H1 (cell line): ENCODE measurements at regions not wholly inside any gene's neighbourhood (a gene's known extent, or its start where the extent isn't known, plus 50 kb on each side); places are given as distances from the start of the nearest gene placed in this dataset.

Source experiments
- CTCF ChIA-PET: fragments of 300-600 bp; sonication (Branson Sonifier 250); formaldehyde crosslinking; loops from one replicate; lab custom pipeline; 2021; ENCODE audit not compliant: partially characterized antibody; lab: Charles Lee
- POLR2A ChIA-PET: fragments of 300-600 bp; sonication (Branson Sonifier 250); formaldehyde crosslinking; loops from one replicate; lab custom pipeline; 2021; ENCODE audit warnings: inconsistent platforms; ENCODE audit not compliant: partially characterized antibody; lab: Charles Lee
- DNase-seq, 2 experiments: peaks; one replicate each; pipeline versions ENCODE4 v3.0.0 to v3.0.0-alpha.2; 2010 to 2022; ENCODE audit warnings: low spot score in 2 of 2, low read depth in 1 of 2, mixed read lengths in 1 of 2
- FAIRE-seq: peaks from 2 replicates; lab custom pipeline; 2011; peaks lifted over from hg19 to GRCh38; lab: Jason Lieb, UNC
- H2AFZ ChIP-seq: 2 replicates; pipeline ENCODE4 v1.8.1; 2012; ENCODE audit warnings: low read length, inconsistent platforms
- H2AK5ac ChIP-seq: 2 replicates; pipeline ENCODE4 v1.6.1; 2013; ENCODE audit warnings: low read depth, low read length
- H2BK120ac ChIP-seq: replicated peaks from 2 replicates; pipeline ENCODE3; 2013; ENCODE audit warnings: low read depth, low read length, inconsistent platforms
- H2BK12ac ChIP-seq: 2 replicates; pipeline ENCODE4 v1.6.1; 2013; ENCODE audit warnings: low read depth, low read length
- H2BK15ac ChIP-seq: 2 replicates; pipeline ENCODE4 v1.6.1; 2013; ENCODE audit warnings: low read length
- H2BK20ac ChIP-seq: 2 replicates; pipeline ENCODE4 v1.6.1; 2013; ENCODE audit warnings: low read length
- H2BK5ac ChIP-seq: 2 replicates; pipeline ENCODE4 v1.6.1; 2013; ENCODE audit warnings: low read depth, low read length
- H3K14ac ChIP-seq: 2 replicates; pipeline ENCODE4 v1.6.1; 2013; ENCODE audit warnings: inconsistent platforms; ENCODE audit not compliant: insufficient read length
- H3K18ac ChIP-seq: 2 replicates; pipeline ENCODE4 v1.6.1; 2013; ENCODE audit warnings: low read length; ENCODE audit errors: extremely low read depth
- H3K23ac ChIP-seq: 2 replicates; pipeline ENCODE4 v1.6.1; 2013; ENCODE audit warnings: inconsistent platforms; ENCODE audit not compliant: insufficient read length
- H3K23me2 ChIP-seq: 2 replicates; pipeline ENCODE4 v1.6.1; 2013; ENCODE audit warnings: low read depth, low read length
- H3K27ac ChIP-seq: 2 replicates; pipeline ENCODE4 v1.6.1; 2011; ENCODE audit warnings: low read depth, low read length, inconsistent platforms
- H3K27me3 ChIP-seq, 4 experiments: replicated peaks in 1 of 4; 1 replicate in 1 of 4; 2 replicates in 3 of 4; pipeline versions ENCODE4 v1.6.1 to v1.8.1; 2011 to 2013; ENCODE audit warnings: low read length in 3 of 4, mild to moderate bottlenecking in 3 of 4, inconsistent platforms in 2 of 4, mixed read lengths in 2 of 4, moderate library complexity in 1 of 4; ENCODE audit not compliant: control insufficient read depth in 3 of 4, insufficient read depth in 3 of 4; ENCODE audit errors: extremely low read depth in 1 of 4
- H3K36me3 ChIP-seq, 4 experiments: 2 replicates each; pipeline versions ENCODE4 v1.6.1 to v1.8.1; 2011 to 2013; ENCODE audit warnings: mild to moderate bottlenecking in 4 of 4, low read length in 3 of 4, moderate library complexity in 2 of 4, control low read depth in 1 of 4, inconsistent platforms in 1 of 4; ENCODE audit not compliant: insufficient read depth in 4 of 4, control insufficient read depth in 2 of 4
- H3K4ac ChIP-seq: replicated peaks from 2 replicates; pipeline ENCODE3; 2013; ENCODE audit warnings: low read length, low read depth, mixed read lengths, inconsistent platforms; ENCODE audit not compliant: insufficient read length
- H3K4me1 ChIP-seq, 4 experiments: replicated peaks in 1 of 4; 1 replicate in 1 of 4; 2 replicates in 3 of 4; pipeline versions ENCODE4 v1.6.1 to v1.8.1; 2011 to 2013; ENCODE audit warnings: low read length in 3 of 4, inconsistent platforms in 2 of 4, mixed read lengths in 1 of 4; ENCODE audit not compliant: insufficient read depth in 4 of 4, control insufficient read depth in 3 of 4
- H3K4me2 ChIP-seq, 2 experiments: 2 replicates each; pipeline versions ENCODE4 v1.6.1 to v1.8.1; 2011 to 2013; ENCODE audit warnings: low read depth in 2 of 2, low read length in 2 of 2, control low read depth in 1 of 2, inconsistent platforms in 1 of 2, mild to moderate bottlenecking in 1 of 2; ENCODE audit not compliant: insufficient read depth in 1 of 2
- H3K4me3 ChIP-seq, 4 experiments: fragments of 200-600, 300-600 bp in 1 of 4; sonication (generic), shearing (Covaris generic), sonication (Bioruptor Twin) in 1 of 4; 2 replicates each; pipeline versions ENCODE4 v1.5.1 to v1.8.1; 2011 to 2016; ENCODE audit warnings: low read length in 4 of 4, low read depth in 3 of 4, control low read depth in 2 of 4, inconsistent platforms in 2 of 4, mild to moderate bottlenecking in 2 of 4, mixed read lengths in 1 of 4, moderate library complexity in 1 of 4; ENCODE audit not compliant: insufficient read depth in 2 of 4; ENCODE audit errors: extremely low read depth in 1 of 4
- H3K56ac ChIP-seq: replicated peaks from 2 replicates; pipeline ENCODE3; 2013; ENCODE audit warnings: low read depth, mild to moderate bottlenecking, mixed read lengths, low read length, inconsistent platforms; ENCODE audit not compliant: insufficient read length
- H3K79me1 ChIP-seq: 2 replicates; pipeline ENCODE4 v1.6.1; 2013; ENCODE audit warnings: low read depth, low read length, control low read depth
- H3K79me2 ChIP-seq, 2 experiments: 2 replicates each; pipeline versions ENCODE4 v1.6.1 to v1.8.1; 2012 to 2013; ENCODE audit warnings: low read length in 2 of 2, mild to moderate bottlenecking in 2 of 2, inconsistent platforms in 1 of 2; ENCODE audit not compliant: insufficient read depth in 2 of 2, control insufficient read depth in 1 of 2
- H3K9ac ChIP-seq, 4 experiments: replicated peaks in 1 of 4; 1 replicate in 1 of 4; 2 replicates in 3 of 4; pipeline versions ENCODE4 v1.6.1 to v1.8.1; 2011 to 2013; ENCODE audit warnings: low read depth in 3 of 4, low read length in 3 of 4, control low read depth in 2 of 4, mild to moderate bottlenecking in 2 of 4, moderate library complexity in 2 of 4, inconsistent platforms in 1 of 4; ENCODE audit errors: extremely low read depth in 1 of 4
- H3K9me3 ChIP-seq, 2 experiments: 2 replicates each; pipeline versions ENCODE4 v1.6.1 to v1.8.1; 2012 to 2013; ENCODE audit warnings: mild to moderate bottlenecking in 2 of 2, moderate library complexity in 2 of 2, control low read depth in 1 of 2, inconsistent platforms in 1 of 2, low read depth in 1 of 2, low read length in 1 of 2, mixed read lengths in 1 of 2; ENCODE audit not compliant: insufficient read depth in 2 of 2
- H4K20me1 ChIP-seq, 2 experiments: replicated peaks in 1 of 2; 2 replicates each; pipeline versions ENCODE3 to v1.8.1; 2011 to 2013; ENCODE audit warnings: inconsistent platforms in 2 of 2, low read length in 2 of 2, mild to moderate bottlenecking in 1 of 2; ENCODE audit not compliant: insufficient read depth in 2 of 2, control insufficient read depth in 1 of 2
- H4K5ac ChIP-seq: 2 replicates; pipeline ENCODE4 v1.6.1; 2013; ENCODE audit warnings: low read length, low read depth, mixed read lengths, inconsistent platforms; ENCODE audit not compliant: insufficient read length
- H4K8ac ChIP-seq: 2 replicates; pipeline ENCODE4 v1.8.0; 2013; ENCODE audit warnings: mild to moderate bottlenecking, moderate library complexity, low read length, inconsistent platforms; ENCODE audit not compliant: insufficient read depth; ENCODE audit errors: extremely low read depth
- H4K91ac ChIP-seq: replicated peaks from 2 replicates; pipeline ENCODE3; 2013; ENCODE audit warnings: low read length, mixed read lengths, inconsistent platforms; ENCODE audit not compliant: insufficient read length
- POU5F1 ChIP-seq: IDR thresholded peaks from 2 replicates; pipeline ENCODE4 v1.6.1; 2011; ENCODE audit warnings: low read depth, mild to moderate bottlenecking, low read length, moderate library complexity
- TBP ChIP-seq: IDR thresholded peaks from 2 replicates; pipeline ENCODE4 v1.6.1; 2011; ENCODE audit warnings: low read depth, low read length, improper control_type of control experiment
- whole genome bisulfite sequencing, 2 experiments: shearing (Covaris generic) in 1 of 2; methylation state at CpG; one replicate each; pipeline versions ENCODE4 v1.1.6 to v1.1.7; 2013 to 2015; ENCODE audit warnings: low lambda C conversion rate in 2 of 2, mixed read lengths in 2 of 2, inconsistent platforms in 1 of 2, low coverage in 1 of 2, missing lambda C conversion rate in 1 of 2; ENCODE audit not compliant: insufficient replicate concordance in 2 of 2, insufficient coverage in 1 of 2, insufficient read length in 1 of 2; ENCODE audit errors: extremely low coverage in 1 of 2, missing lambda C conversion rate in 1 of 2; 5-methylcytosine and 5-hydroxymethylcytosine counted together
- TF ChIP-seq, protein P1 (sequence below): IDR thresholded peaks from 2 replicates; pipeline ENCODE4 v1.6.1; 2012; ENCODE audit warnings: inconsistent platforms

DNA sequence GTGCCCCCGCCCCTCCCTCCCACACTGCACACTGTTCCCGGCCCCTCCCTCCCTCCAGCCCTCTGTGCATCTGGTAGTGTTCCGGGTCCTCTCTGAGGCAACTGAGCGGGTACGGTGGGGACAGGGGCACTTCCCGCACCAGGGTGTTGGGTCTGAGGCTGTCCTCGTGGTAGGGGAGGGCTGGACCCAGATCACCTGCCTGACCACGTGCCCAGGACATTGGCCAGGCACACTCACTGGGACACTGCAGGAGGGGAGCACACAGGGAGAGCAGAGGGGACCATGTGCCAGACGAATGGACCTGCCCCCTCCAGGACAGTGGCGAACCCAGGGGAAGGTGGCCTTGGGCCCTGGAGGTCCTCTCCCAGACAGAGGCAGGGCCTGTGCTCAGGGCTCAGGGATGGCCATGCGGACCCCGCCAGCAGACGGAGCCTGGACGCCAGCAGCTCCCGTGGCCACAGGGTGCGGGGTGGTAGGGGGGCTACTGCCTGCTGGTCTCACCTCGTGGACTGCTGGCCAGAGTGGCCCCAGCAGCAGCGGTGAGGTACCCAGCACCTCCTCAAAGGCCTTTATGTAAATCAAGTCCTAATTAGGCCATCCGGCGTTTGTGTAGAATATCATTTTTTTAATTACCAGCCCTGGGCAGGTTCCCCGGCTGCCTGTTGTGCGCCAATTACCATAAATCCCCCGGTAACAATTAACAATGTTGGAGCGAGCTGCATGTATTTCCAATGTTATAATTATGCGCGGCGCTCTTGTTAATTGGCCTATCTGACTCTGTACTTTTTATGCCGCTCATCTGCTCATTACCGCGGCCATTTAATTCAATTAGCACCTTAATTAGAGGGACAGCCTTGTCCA lies 106.9 kb downstream of the FAM53A start:
- CTCF ChIA-PET, result interaction anchor here (1.0 kb wide), 2 partner anchors 198 to 221 kb away, joined by 3 read pairs; no protein-coding TSS in a partner anchor
- no peak overlapping the region for H2AFZ ChIP-seq
- TF ChIP-seq POU5F1 (peak; percentile 8; the same call in 1 of the 2 replicates), TBP (no peak)
- TF ChIP-seq, protein P1, sequence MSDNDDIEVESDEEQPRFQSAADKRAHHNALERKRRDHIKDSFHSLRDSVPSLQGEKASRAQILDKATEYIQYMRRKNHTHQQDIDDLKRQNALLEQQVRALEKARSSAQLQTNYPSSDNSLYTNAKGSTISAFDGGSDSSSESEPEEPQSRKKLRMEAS, result peak; percentile 60
- TF ChIP-seq, all 59 proteins: peak for 2
- no peak overlapping the region for H3K56ac ChIP-seq
- H3K23me2 ChIP-seq, result peaks cover 17% of the 10 kb centered on the region; the same call in 1 of the 2 replicates
- peak overlapping the region in 1 of 2 experiments; percentile 51; a peak in 2 of 4 replicates for H3K4me2 ChIP-seq
- no peak overlapping the region for H3K14ac ChIP-seq
- H3K4ac ChIP-seq, result peak overlapping the region; percentile 98
- H3K23ac ChIP-seq, result no peak overlapping the region
- peak overlapping the region; percentile 45 for H4K91ac ChIP-seq
- H3K18ac ChIP-seq, result peak overlapping the region; percentile 87
- H2AK5ac ChIP-seq, result 0 out of 2 replicates have a peak overlapping the region, but pooled peaks have one; percentile 28
- H2BK15ac ChIP-seq, result peak overlapping the region; percentile 90; the same call in 1 of the 2 replicates
- no peak overlapping the region; the same call in 1 of the 2 replicates for H4K8ac ChIP-seq
- POLR2A ChIA-PET, result no interaction called here
- H4K5ac ChIP-seq, result peak overlapping the region; percentile 3
- H3K27ac ChIP-seq, result no peak overlapping the region
- H3K27me3 ChIP-seq, result no peaks in the 10 kb centered on the region; a peak in 2 of 7 replicates
- H3K79me1 ChIP-seq, result peaks cover 2% of the 10 kb centered on the region; the same call in 1 of the 2 replicates
- H3K36me3 ChIP-seq, result no peaks in the 10 kb centered on the region
- H3K9me3 ChIP-seq, result no peaks in the 10 kb centered on the region
- H3K4me1 ChIP-seq, result peaks cover 2 to 29% (median 19%) of the 10 kb centered on the region in 4 experiments
- 83% methylated on average over 25 of the region's 30 CpGs; no CpG with 5 or more reads in 1 of the 2 experiments for WGBS, 2 experiments
- peak overlapping the region; percentile 84; the same call in 1 of the 2 replicates for H2BK5ac ChIP-seq
- H2BK12ac ChIP-seq, result peak overlapping the region; percentile 98
- no peak overlapping the region; a peak in 1 of 8 replicates for H3K4me3 ChIP-seq
- no peak overlapping the region; a peak in 1 of 7 replicates for H3K9ac ChIP-seq
- no peak for DNase-seq
- H3K79me2 ChIP-seq, result no peaks in the 10 kb centered on the region
- FAIRE-seq, result no peak
- peaks cover 0 to 4% of the 10 kb centered on the region in 2 experiments for H4K20me1 ChIP-seq
- H2BK120ac ChIP-seq, result peak overlapping the region; percentile 12
- H2BK20ac ChIP-seq, result peak overlapping the region; percentile 87; the same call in 1 of the 2 replicates
